Body of pancreas (tissue), 4 donors: ENCODE measurements at regions not wholly inside any gene's neighbourhood (a gene's known extent, or its start where the extent isn't known, plus 50 kb on each side); places are given as distances from the start of the nearest gene placed in this dataset.

Experiments used
- POLR2A ChIP-seq, 3 donors: fragments of 450-650 bp; IDR thresholded peaks; one replicate each; pipeline ENCODE4 v1.6.1; 2016; ENCODE audit warnings: antibody characterized with exemption in 3 of 3, mild to moderate bottlenecking in 2 of 3
- TF ChIP-seq, protein P1 (sequence below), 7 experiments: fragments of 450-650 bp in 4 of 7; fragments of 200-600 bp in 3 of 7; sonication (generic) in 3 of 7; IDR thresholded peaks; one replicate each; pipeline ENCODE4 v1.5.1; 2016 to 2019; ENCODE audit warnings: antibody characterized with exemption in 7 of 7

GRCh38 chr15:70234256-70234905 is 136.7 kb upstream of the TLE3 start:
- TF ChIP-seq, protein P1, sequence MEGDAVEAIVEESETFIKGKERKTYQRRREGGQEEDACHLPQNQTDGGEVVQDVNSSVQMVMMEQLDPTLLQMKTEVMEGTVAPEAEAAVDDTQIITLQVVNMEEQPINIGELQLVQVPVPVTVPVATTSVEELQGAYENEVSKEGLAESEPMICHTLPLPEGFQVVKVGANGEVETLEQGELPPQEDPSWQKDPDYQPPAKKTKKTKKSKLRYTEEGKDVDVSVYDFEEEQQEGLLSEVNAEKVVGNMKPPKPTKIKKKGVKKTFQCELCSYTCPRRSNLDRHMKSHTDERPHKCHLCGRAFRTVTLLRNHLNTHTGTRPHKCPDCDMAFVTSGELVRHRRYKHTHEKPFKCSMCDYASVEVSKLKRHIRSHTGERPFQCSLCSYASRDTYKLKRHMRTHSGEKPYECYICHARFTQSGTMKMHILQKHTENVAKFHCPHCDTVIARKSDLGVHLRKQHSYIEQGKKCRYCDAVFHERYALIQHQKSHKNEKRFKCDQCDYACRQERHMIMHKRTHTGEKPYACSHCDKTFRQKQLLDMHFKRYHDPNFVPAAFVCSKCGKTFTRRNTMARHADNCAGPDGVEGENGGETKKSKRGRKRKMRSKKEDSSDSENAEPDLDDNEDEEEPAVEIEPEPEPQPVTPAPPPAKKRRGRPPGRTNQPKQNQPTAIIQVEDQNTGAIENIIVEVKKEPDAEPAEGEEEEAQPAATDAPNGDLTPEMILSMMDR (IDR thresholded peaks at IDR 0.05): no peak
- no peak for TF ChIP-seq POLR2A (IDR thresholded peaks at IDR 0.05)
